ENCODE measurements at regions not wholly inside any gene's neighbourhood (a gene's known extent, or its start where the extent isn't known, plus 50 kb on each side); places are given as distances from the start of the nearest gene placed in this dataset.

DNA sequence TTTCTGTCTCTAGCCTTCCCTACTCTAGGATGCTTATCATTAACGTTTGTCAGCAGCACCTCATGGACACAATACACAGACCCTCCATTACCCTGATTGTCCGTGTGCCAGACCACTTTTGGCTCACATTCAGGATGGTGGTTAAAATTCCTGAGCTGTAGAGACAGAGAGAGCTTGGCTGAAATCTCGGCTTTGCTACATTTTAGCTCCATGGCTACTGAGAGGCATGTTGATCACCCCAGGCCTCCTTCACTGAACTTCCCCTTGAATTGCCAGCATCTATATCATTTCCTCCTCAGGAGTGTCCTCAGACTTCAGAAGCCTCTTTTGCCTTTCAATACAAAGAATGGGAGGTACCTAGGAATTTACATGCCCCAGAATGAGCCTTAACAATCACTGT is 104.7 kb upstream of the ISL1 start:
- DNase-seq (ENCODE audit: low read depth in 2 of 2), result no peak

GRCh38 chr5:51279983-51280706 is 103.1 kb upstream of the ISL1 start:
- no peak for DNase-seq (ENCODE audit: low read depth in 2 of 2)

GRCh38 chr5:51286046-51286445 is 97.2 kb upstream of the ISL1 start:
- DNase-seq (ENCODE audit: low read depth in 2 of 2), result no peak

DNA sequence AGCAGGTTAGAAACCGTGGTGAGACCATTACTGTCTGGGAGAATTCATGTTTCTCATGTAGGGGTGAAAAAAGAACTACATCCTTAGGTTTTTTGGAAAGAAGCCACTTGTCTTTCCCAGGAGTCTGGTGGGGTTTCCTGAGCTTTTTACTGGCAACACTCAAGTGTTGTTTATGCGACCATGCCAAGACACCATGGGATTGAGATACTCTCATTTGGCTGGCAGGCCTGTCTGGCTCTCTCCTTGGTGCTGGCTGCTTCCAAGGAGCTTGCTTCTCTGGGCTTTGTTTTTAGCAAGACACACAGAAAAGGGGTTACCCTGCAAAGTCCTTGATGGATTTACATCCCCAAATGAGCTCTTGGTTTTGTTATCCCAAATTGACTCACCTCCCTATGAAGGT is 80.9 kb upstream of the ISL1 start:
- DNase-seq (ENCODE audit: low read depth in 2 of 2), result no peak

DNA sequence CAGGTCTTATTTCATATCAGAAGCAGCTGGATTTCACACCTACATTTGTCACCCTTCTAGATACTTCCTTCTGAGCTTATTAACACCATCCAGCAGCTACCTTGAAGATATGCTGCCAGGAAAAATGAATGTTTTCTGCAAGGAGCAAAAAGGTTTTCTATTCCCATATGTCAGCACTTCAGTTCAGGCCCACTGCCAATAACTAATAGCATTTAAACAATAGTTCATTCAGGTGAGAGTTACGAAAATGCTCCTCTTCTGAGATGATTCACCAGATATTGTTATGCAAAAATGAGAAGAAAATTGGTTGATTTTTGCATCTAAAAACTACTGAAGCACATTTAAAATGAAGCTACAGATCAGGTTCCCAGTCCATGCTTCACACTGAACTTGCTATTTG is 56.4 kb upstream of the ISL1 start:
- DNase-seq (ENCODE audit: low read depth in 2 of 2), result no peak
